Mucosa of descending colon (tissue), 3 donors: ENCODE measurements at regions not wholly inside any gene's neighbourhood (a gene's known extent, or its start where the extent isn't known, plus 50 kb on each side); places are given as distances from the start of the nearest gene placed in this dataset.

Experiments used
- ATAC-seq: fragments of 200-7000 bp; cut with Tn5 transposase; one replicate; pipeline ENCODE4 v1.9.1; 2020; ENCODE audit warnings: mild to moderate bottlenecking, moderate library complexity
- DNase-seq, 3 donors: peaks; one replicate each; pipeline ENCODE4 v3.0.0-alpha.2; 2020
- H3K36me3 ChIP-seq: fragments of 200-600 bp; one replicate; pipeline ENCODE4 v1.8.0; 2021; ENCODE audit warnings: low read depth, mild to moderate bottlenecking
- H3K4me1 ChIP-seq: fragments of 200-600 bp; one replicate; pipeline ENCODE4 v1.8.0; 2021; ENCODE audit warnings: low read depth, mild to moderate bottlenecking
- H3K4me3 ChIP-seq: fragments of 200-600 bp; one replicate; pipeline ENCODE4 v1.8.0; 2021; ENCODE audit warnings: mild to moderate bottlenecking
- H3K9me3 ChIP-seq: fragments of 200-600 bp; one replicate; pipeline ENCODE4 v1.8.0; 2021; ENCODE audit warnings: mild to moderate bottlenecking
- intact Hi-C, 2 donors: fragments of 100-400 bp; cut with DNase I in 1 of 2; cut with micrococcal nuclease in 1 of 2; formaldehyde crosslinking; loops; one replicate each; pipeline versions ENCODE4 v1.11.0 to v1.11.1; 2022; cut with DNase I, micrococcal nuclease
- TF ChIP-seq, protein P1 (sequence below): fragments of 200-600 bp; IDR thresholded peaks from one replicate; pipeline ENCODE4 v1.8.0; 2022; ENCODE audit warnings: antibody characterized with exemption, mild to moderate bottlenecking
- donor health status: DM: no; HTN: no; CAD: no; lungs with moderate emphysema.
- donor health status: DM: no; HTN: no; CAD: no.
- donor health status: DM: no; HTN: yes; CAD: no.

GRCh38 chr2:48015421-48015820 lies 109.1 kb upstream of the FBXO11 start:
- Histone ChIP-seq H3K4me3 (no peak overlapping the region), H3K36me3 (no peaks in the 10 kb centered on the region), H3K4me1 (no peaks in the 10 kb centered on the region), H3K9me3 (no peaks in the 10 kb centered on the region)
- DNase-seq (no peak), ATAC-seq (no peak)
- intact Hi-C loops: no loop called here
- TF ChIP-seq, protein P1, sequence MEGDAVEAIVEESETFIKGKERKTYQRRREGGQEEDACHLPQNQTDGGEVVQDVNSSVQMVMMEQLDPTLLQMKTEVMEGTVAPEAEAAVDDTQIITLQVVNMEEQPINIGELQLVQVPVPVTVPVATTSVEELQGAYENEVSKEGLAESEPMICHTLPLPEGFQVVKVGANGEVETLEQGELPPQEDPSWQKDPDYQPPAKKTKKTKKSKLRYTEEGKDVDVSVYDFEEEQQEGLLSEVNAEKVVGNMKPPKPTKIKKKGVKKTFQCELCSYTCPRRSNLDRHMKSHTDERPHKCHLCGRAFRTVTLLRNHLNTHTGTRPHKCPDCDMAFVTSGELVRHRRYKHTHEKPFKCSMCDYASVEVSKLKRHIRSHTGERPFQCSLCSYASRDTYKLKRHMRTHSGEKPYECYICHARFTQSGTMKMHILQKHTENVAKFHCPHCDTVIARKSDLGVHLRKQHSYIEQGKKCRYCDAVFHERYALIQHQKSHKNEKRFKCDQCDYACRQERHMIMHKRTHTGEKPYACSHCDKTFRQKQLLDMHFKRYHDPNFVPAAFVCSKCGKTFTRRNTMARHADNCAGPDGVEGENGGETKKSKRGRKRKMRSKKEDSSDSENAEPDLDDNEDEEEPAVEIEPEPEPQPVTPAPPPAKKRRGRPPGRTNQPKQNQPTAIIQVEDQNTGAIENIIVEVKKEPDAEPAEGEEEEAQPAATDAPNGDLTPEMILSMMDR: no peak

DNA sequence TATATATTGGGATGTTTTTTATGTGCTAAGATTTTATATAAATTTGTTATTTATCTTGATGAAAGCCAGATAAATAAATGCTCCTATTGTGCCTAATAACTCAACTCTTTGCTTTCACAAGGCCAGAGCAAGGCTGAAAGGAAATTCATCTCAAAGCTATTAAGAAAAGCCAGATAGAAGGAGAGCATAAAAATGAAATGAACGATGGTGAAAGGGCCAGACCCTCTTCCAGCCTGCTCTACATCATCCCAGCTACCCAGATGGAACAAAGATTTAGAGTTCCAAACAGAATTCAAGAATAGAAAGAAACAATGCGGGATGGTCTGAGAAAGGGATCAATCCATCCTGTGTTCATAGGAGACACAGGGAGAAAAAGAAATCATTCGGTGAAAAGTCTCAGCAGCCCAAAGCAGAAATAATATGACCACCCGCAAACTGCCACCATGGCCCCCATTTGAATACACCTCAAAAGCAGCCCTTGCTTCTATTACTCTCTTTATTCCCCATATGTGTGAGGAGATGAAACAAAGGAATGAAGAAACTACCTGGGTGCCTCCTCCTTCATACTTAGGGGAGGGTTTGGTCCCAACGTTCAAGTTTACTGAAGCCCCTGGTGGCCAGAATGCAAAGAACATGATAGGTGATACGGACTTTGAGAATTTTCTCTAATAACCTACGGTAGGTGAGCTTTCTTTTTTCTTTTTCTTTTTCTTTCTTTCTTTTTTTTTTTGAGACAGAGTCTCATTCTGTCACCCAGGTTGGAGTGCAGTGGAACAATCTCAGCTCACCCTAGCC lies 110.1 kb upstream of the FBXO11 start:
- ATAC-seq: no peak
- Histone ChIP-seq H3K4me1 (no peaks in the 10 kb centered on the region), H3K9me3 (no peaks in the 10 kb centered on the region), H3K36me3 (no peaks in the 10 kb centered on the region), H3K4me3 (no peak overlapping the region)
- intact Hi-C loops: no loop called here
- no peak for DNase-seq
- TF ChIP-seq, protein P1: no peak

GRCh38 chr2:48017136-48017535 lies 110.8 kb upstream of the FBXO11 start:
- Histone ChIP-seq H3K36me3 (no peaks in the 10 kb centered on the region), H3K9me3 (no peaks in the 10 kb centered on the region), H3K4me1 (no peaks in the 10 kb centered on the region), H3K4me3 (no peak overlapping the region)
- no peak for ATAC-seq
- TF ChIP-seq, protein P1: no peak
- intact Hi-C loops: no loop called here
- DNase-seq: no peak

GRCh38 chr2:48018480-48018879 lies 112.2 kb upstream of the FBXO11 start:
- H3K9me3 ChIP-seq: no peaks in the 10 kb centered on the region
- TF ChIP-seq, protein P1: no peak
- intact Hi-C loops: no loop called here
- no peak overlapping the region for H3K4me3 ChIP-seq
- H3K4me1 ChIP-seq: no peaks in the 10 kb centered on the region
- ATAC-seq (no peak), DNase-seq (no peak)
- no peaks in the 10 kb centered on the region for H3K36me3 ChIP-seq

GRCh38 chr2:48026865-48027264 lies 120.6 kb upstream of the FBXO11 start:
- no peak for ATAC-seq
- H3K36me3 ChIP-seq: no peaks in the 10 kb centered on the region
- TF ChIP-seq, protein P1: no peak
- no peak for DNase-seq
- H3K4me1 ChIP-seq: no peaks in the 10 kb centered on the region
- intact Hi-C loops: no loop called here
- no peak overlapping the region for H3K4me3 ChIP-seq
- H3K9me3 ChIP-seq: no peaks in the 10 kb centered on the region
